ENCODE measurements at regions not wholly inside any gene's neighbourhood (a gene's known extent, or its start where the extent isn't known, plus 50 kb on each side); places are given as distances from the start of the nearest gene placed in this dataset.

DNA sequence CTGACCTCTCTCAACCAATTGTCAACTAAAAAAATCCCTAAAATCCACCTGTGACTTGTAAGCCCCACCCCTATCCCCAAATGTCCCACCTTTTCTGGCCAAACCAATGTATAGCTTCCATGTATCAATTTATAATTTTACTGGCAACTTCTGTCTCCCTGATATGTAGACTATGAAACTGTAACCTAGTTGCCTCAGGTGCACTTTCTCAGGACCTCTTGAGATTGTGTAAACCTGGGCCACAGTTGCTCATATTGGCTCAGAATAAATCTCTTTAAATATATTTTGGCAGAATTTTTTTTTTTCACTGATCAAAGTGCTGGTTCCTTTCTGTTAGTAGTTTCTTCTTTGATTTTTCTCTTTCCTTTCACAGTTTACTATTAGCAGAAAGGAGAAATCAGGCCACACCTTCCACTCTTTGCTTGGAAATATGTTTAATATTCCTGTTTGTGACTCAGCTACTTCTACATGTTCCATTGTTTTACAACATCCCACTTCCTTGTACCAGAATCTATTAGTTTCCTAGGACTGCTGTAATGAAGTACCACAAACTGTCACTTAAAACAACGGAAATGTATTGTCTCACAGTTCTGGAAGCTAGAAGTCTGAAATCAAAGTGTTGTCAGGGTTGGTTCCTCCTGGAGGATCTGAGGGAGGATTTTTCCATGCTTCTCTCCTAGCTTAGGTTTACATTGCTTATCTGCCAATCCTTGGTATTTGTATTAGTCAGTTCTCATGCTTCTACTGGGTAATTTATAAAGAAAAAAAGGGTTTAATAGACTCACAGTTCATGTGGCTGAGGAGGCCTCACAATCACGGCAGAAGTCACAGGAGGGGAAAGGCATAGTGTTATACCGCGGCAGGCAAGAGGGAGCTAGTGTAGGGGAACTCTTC, 801.2 kb upstream of the ARPP21 start:
- TF ChIP-seq POLR2A (IDR thresholded peaks at IDR 0.05; ENCODE audit: low read length) (no peak), GATA1 (IDR thresholded peaks at IDR 0.05; ENCODE audit: low read depth, low read length) (no peak)
